ENCODE measurements at regions not wholly inside any gene's neighbourhood (a gene's known extent, or its start where the extent isn't known, plus 50 kb on each side); places are given as distances from the start of the nearest gene placed in this dataset.

DNA sequence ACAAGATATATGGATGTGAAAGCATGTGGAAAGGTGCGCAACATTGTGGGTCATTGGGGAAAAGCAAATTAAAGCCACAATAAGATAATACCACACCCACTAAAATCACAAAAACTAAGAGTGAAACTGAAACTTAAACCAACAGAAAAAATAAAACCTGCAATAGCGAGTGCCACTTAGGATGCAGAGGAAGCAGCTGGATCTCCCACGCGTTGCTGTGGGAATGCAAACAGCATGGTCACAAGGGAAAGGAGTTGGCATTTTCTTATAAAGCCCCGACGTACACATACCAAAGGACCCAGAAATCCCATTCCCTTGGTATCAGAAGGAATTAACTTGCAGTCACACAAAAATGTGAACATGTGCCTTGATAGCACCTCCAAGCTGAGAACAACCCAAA, 712.0 kb downstream of the TBC1D22A start:
- ChIA-PET POLR2A (no interaction called here), CTCF (ENCODE audit: low intra/inter-chr PET ratio, low total read pairs) (no interaction called here)
- Histone ChIP-seq H3K9me3 (ENCODE audit: low read length) (no peaks in the 10 kb centered on the region), H3K36me3 (replicated peaks in 1 of 2; ENCODE audit: control insufficient read depth in 1 of 2, insufficient read depth in 2 of 2, low read length in 2 of 2) (no peaks in the 10 kb centered on the region), H3K4me3 (replicated peaks in 1 of 3; ENCODE audit: insufficient read depth in 1 of 3, low read depth in 2 of 3, low read length in 3 of 3) (no peak overlapping the region), H3K27me3 (ENCODE audit: control insufficient read depth in 1 of 2, insufficient read depth in 2 of 2, low read length in 2 of 2) (no peaks in the 10 kb centered on the region; a peak in 2 of 5 replicates), H2AFZ (ENCODE audit: low read length) (no peak overlapping the region), H3K9ac (ENCODE audit: insufficient read depth, low read depth, low read length) (no peak overlapping the region), H3K27ac (ENCODE audit: extremely low read length, insufficient read depth, low read length) (no peak overlapping the region), H4K20me1 (ENCODE audit: insufficient read depth, low read length) (no peaks in the 10 kb centered on the region), H3K79me2 (ENCODE audit: insufficient read depth, low read length) (no peaks in the 10 kb centered on the region), H3K4me1 (ENCODE audit: insufficient read depth, low read length) (no peaks in the 10 kb centered on the region), H3K4me2 (ENCODE audit: low read depth, low read length) (no peak overlapping the region)
- TF ChIP-seq HIC2 (CRISPR knock-in tag; IDR thresholded peaks at IDR 0.05; ENCODE audit: low read depth) (no peak), HOXA9 (CRISPR knock-in tag; IDR thresholded peaks at IDR 0.05; ENCODE audit: borderline replicate concordance) (no peak), ARHGAP35 (CRISPR knock-in tag; IDR thresholded peaks at IDR 0.05; ENCODE audit: borderline replicate concordance) (no peak), SIX1 (CRISPR knock-in tag; IDR thresholded peaks at IDR 0.05; ENCODE audit: borderline replicate concordance) (no peak), NFKBIZ (CRISPR knock-in tag; IDR thresholded peaks at IDR 0.05) (no peak), ZSCAN9 (CRISPR knock-in tag; IDR thresholded peaks at IDR 0.05; ENCODE audit: borderline replicate concordance) (no peak), PITX1 (CRISPR knock-in tag; IDR thresholded peaks at IDR 0.05) (no peak)
- TF ChIP-seq, protein P1, sequence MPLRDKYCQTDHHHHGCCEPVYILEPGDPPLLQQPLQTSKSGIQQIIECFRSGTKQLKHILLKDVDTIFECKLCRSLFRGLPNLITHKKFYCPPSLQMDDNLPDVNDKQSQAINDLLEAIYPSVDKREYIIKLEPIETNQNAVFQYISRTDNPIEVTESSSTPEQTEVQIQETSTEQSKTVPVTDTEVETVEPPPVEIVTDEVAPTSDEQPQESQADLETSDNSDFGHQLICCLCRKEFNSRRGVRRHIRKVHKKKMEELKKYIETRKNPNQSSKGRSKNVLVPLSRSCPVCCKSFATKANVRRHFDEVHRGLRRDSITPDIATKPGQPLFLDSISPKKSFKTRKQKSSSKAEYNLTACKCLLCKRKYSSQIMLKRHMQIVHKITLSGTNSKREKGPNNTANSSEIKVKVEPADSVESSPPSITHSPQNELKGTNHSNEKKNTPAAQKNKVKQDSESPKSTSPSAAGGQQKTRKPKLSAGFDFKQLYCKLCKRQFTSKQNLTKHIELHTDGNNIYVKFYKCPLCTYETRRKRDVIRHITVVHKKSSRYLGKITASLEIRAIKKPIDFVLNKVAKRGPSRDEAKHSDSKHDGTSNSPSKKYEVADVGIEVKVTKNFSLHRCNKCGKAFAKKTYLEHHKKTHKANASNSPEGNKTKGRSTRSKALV (CRISPR knock-in tag; IDR thresholded peaks at IDR 0.05), result no peak
- TF ChIP-seq, protein P2, sequence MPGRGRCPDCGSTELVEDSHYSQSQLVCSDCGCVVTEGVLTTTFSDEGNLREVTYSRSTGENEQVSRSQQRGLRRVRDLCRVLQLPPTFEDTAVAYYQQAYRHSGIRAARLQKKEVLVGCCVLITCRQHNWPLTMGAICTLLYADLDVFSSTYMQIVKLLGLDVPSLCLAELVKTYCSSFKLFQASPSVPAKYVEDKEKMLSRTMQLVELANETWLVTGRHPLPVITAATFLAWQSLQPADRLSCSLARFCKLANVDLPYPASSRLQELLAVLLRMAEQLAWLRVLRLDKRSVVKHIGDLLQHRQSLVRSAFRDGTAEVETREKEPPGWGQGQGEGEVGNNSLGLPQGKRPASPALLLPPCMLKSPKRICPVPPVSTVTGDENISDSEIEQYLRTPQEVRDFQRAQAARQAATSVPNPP (CRISPR knock-in tag; IDR thresholded peaks at IDR 0.05), result no peak
- FAIRE-seq (no peak), DNase-seq (ENCODE audit: low spot score) (no peak), ATAC-seq (no peak)
- in situ Hi-C loops (cut with HindIII; ENCODE audit: extremely low pct_ligation_motif_present, low pct_unique_long_range_greater_than_20kb), result no loop called here
- WGBS (ENCODE audit: low lambda C conversion rate), result 70% methylated on average over 6 of the region's 6 CpGs
- intact Hi-C loops (cut with micrococcal nuclease; ENCODE audit: unreplicated experiment), result no loop called here
- BruUV-seq (replicated peaks), result no TSS peak

All from HepG2 (cell line).